ENCODE measurements at regions not wholly inside any gene's neighbourhood (a gene's known extent, or its start where the extent isn't known, plus 50 kb on each side); places are given as distances from the start of the nearest gene placed in this dataset.

- H3K9me3 Mint-ChIP-seq, result peaks cover 0 to 9% (median 2%) of the 10 kb centered on the region in 11 donors
- intact Hi-C loops (cut with micrococcal nuclease), result no loop called here
- H3K36me3 Mint-ChIP-seq, result peaks cover 0 to 4% (median 0%) of the 10 kb centered on the region in 5 donors
- Histone ChIP-seq H3K4me1 (ENCODE audit: control insufficient read depth in 2 of 2, insufficient read depth in 2 of 2, low read length in 2 of 2) (no peaks in the 10 kb centered on the region), H3K36me3 (ENCODE audit: control insufficient read depth in 2 of 3, insufficient read depth in 3 of 3, low read length in 3 of 3) (no peaks in the 10 kb centered on the region), H3K27me3 (ENCODE audit: control insufficient read depth in 2 of 2, insufficient read depth in 2 of 2, low read length in 2 of 2) (no peaks in the 10 kb centered on the region), H3K4me3 (ENCODE audit: low read length) (no peak overlapping the region), H3K27ac (ENCODE audit: low read depth, low read length) (no peak overlapping the region), H3K9me3 (ENCODE audit: control insufficient read depth in 2 of 3, low read length in 3 of 3) (no peaks in the 10 kb centered on the region)
- no peak overlapping the region for H3K4me3 Mint-ChIP-seq
- H3K27ac Mint-ChIP-seq, result no peak overlapping the region
- ATAC-seq (no peak), DNase-seq (no peak)
- no peaks in the 10 kb centered on the region for H3K27me3 Mint-ChIP-seq
- ChIA-PET CTCF (no interaction called here), POLR2A (no interaction called here)
- H3K4me1 Mint-ChIP-seq, result no peaks in the 10 kb centered on the region
Observed at GRCh38 chr14:82055515-82056115, 522.0 kb upstream of the SEL1L start.

DNA sequence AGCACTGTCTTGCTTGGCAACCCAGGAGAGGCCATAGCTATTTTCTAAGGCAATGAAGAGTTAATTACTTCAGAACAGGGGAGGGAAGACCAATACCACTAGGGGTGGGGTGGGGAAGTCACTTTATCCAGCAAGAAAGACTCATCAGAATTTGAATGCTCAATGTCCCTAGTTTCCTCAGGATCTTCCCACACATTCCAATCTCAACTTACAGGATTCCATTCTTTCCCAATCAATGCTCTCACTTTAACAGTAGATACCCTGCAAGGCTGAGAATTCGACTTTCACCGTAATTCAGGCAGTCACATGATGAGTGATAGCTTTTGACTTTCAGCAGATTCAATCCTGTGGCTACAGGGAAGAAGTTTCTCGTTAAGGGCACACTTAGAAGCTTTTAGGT is 526.6 kb upstream of the SEL1L start:
- Histone ChIP-seq H3K9me3 (ENCODE audit: control insufficient read depth in 2 of 3, low read length in 3 of 3) (no peaks in the 10 kb centered on the region), H3K4me3 (ENCODE audit: low read length) (no peak overlapping the region), H3K36me3 (ENCODE audit: control insufficient read depth in 2 of 3, insufficient read depth in 3 of 3, low read length in 3 of 3) (no peaks in the 10 kb centered on the region), H3K4me1 (ENCODE audit: control insufficient read depth in 2 of 2, insufficient read depth in 2 of 2, low read length in 2 of 2) (no peaks in the 10 kb centered on the region), H3K27ac (ENCODE audit: low read depth, low read length) (no peak overlapping the region), H3K27me3 (ENCODE audit: control insufficient read depth in 2 of 2, insufficient read depth in 2 of 2, low read length in 2 of 2) (no peaks in the 10 kb centered on the region)
- Mint-ChIP-seq H3K27ac (no peak overlapping the region), H3K27me3 (no peaks in the 10 kb centered on the region), H3K4me1 (no peaks in the 10 kb centered on the region), H3K36me3 (no peaks in the 10 kb centered on the region), H3K4me3 (no peak overlapping the region), H3K9me3 (peaks cover 0 to 36% (median 14%) of the 10 kb centered on the region in 11 donors)
- ATAC-seq, result no peak
- ChIA-PET POLR2A (no interaction called here), CTCF (no interaction called here)
- no peak for DNase-seq
- intact Hi-C loops (cut with micrococcal nuclease), result no loop called here

DNA sequence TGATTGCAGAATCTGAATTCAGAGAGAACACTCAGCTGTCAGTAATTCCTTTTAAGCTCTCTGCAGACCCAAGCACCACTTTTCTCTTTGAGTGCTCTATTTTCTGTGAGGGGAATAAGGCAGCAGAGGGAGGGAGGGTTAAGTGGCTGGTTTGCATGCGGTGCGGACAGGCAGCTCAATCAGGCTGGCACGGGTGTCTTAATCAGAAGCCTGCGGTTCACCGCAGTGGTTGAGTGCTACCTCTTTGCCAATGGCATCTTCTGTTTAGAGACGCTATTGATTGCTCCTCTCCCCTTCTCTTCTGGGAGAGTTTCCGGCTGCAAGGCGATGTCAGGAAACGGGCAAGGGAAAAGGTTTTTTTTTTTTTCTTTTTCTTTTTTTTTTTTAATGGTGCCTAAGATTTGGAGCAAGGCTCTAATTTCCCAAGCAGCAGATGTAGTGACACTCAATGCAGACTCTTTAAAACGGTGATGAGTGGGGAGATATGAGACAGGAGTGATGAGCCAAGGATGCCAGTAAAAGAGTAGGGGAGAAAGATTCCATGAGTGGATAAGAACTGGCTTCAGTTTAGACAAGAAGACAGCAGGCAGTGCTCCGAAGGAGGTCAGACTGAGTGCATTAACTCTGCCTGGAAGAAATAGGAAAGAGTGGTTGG is 533.7 kb upstream of the SEL1L start:
- Histone ChIP-seq H3K9me3 (ENCODE audit: control insufficient read depth in 2 of 3, low read length in 3 of 3) (no peaks in the 10 kb centered on the region), H3K4me3 (ENCODE audit: low read length) (no peak overlapping the region), H3K36me3 (ENCODE audit: control insufficient read depth in 2 of 3, insufficient read depth in 3 of 3, low read length in 3 of 3) (no peaks in the 10 kb centered on the region), H3K27ac (ENCODE audit: low read depth, low read length) (no peak overlapping the region), H3K4me1 (ENCODE audit: control insufficient read depth in 2 of 2, insufficient read depth in 2 of 2, low read length in 2 of 2) (no peaks in the 10 kb centered on the region), H3K27me3 (ENCODE audit: control insufficient read depth in 2 of 2, insufficient read depth in 2 of 2, low read length in 2 of 2) (no peaks in the 10 kb centered on the region)
- H3K36me3 Mint-ChIP-seq, result peaks cover 0 to 3% (median 0%) of the 10 kb centered on the region in 5 donors
- H3K27ac Mint-ChIP-seq, result no peak overlapping the region
- ChIA-PET POLR2A (no interaction called here), CTCF (no interaction called here)
- DNase-seq (no peak), ATAC-seq (no peak)
- intact Hi-C loops (cut with micrococcal nuclease), result no loop called here
- H3K4me1 Mint-ChIP-seq, result no peaks in the 10 kb centered on the region
- H3K27me3 Mint-ChIP-seq, result no peaks in the 10 kb centered on the region
- peaks cover 5 to 38% (median 21%) of the 10 kb centered on the region in 11 donors for H3K9me3 Mint-ChIP-seq
- H3K4me3 Mint-ChIP-seq, result no peak overlapping the region

- ATAC-seq (no peak), DNase-seq (no peak)
- CTCF ChIA-PET, result no interaction called here
- Mint-ChIP-seq H3K4me3 (no peak overlapping the region), H3K36me3 (peaks cover 0 to 3% (median 0%) of the 10 kb centered on the region in 5 donors), H3K4me1 (no peaks in the 10 kb centered on the region), H3K27ac (no peak overlapping the region), H3K9me3 (peaks cover 2 to 22% (median 9%) of the 10 kb centered on the region in 11 donors), H3K27me3 (no peaks in the 10 kb centered on the region)
- H3K9me3 ChIP-seq (ENCODE audit: control insufficient read depth in 2 of 3, low read length in 3 of 3), result no peaks in the 10 kb centered on the region
- no peaks in the 10 kb centered on the region for H3K27me3 ChIP-seq (ENCODE audit: control insufficient read depth in 2 of 2, insufficient read depth in 2 of 2, low read length in 2 of 2)
- no peak overlapping the region for H3K27ac ChIP-seq (ENCODE audit: low read depth, low read length)
- no peak overlapping the region for H3K4me3 ChIP-seq (ENCODE audit: low read length)
- intact Hi-C loops (cut with micrococcal nuclease), result no loop called here
- H3K36me3 ChIP-seq (ENCODE audit: control insufficient read depth in 2 of 3, insufficient read depth in 3 of 3, low read length in 3 of 3), result no peaks in the 10 kb centered on the region
- POLR2A ChIA-PET, result no interaction called here
- H3K4me1 ChIP-seq (ENCODE audit: control insufficient read depth in 2 of 2, insufficient read depth in 2 of 2, low read length in 2 of 2), result no peaks in the 10 kb centered on the region
Observed at GRCh38 chr14:82070040-82070439, 536.4 kb upstream of the SEL1L start.

GRCh38 chr14:82070753-82071152 is 537.1 kb upstream of the SEL1L start:
- no peak overlapping the region for H3K27ac Mint-ChIP-seq
- H3K36me3 ChIP-seq (ENCODE audit: control insufficient read depth in 2 of 3, insufficient read depth in 3 of 3, low read length in 3 of 3), result no peaks in the 10 kb centered on the region
- ATAC-seq, result no peak

GRCh38 chr14:82073547-82073946 is 539.9 kb upstream of the SEL1L start:
- ChIA-PET CTCF (no interaction called here), POLR2A (no interaction called here)
- H3K27ac Mint-ChIP-seq, result no peak overlapping the region
- Histone ChIP-seq H3K4me1 (ENCODE audit: control insufficient read depth in 2 of 2, insufficient read depth in 2 of 2, low read length in 2 of 2) (no peaks in the 10 kb centered on the region), H3K36me3 (ENCODE audit: control insufficient read depth in 2 of 3, insufficient read depth in 3 of 3, low read length in 3 of 3) (no peaks in the 10 kb centered on the region), H3K27me3 (ENCODE audit: control insufficient read depth in 2 of 2, insufficient read depth in 2 of 2, low read length in 2 of 2) (no peaks in the 10 kb centered on the region), H3K4me3 (ENCODE audit: low read length) (no peak overlapping the region), H3K9me3 (ENCODE audit: control insufficient read depth in 2 of 3, low read length in 3 of 3) (no peaks in the 10 kb centered on the region), H3K27ac (ENCODE audit: low read depth, low read length) (no peak overlapping the region)
- ATAC-seq (no peak), DNase-seq (no peak)
- peaks cover 0 to 14% (median 5%) of the 10 kb centered on the region in 11 donors for H3K9me3 Mint-ChIP-seq
- no peaks in the 10 kb centered on the region for H3K36me3 Mint-ChIP-seq
- H3K27me3 Mint-ChIP-seq, result no peaks in the 10 kb centered on the region
- intact Hi-C loops (cut with micrococcal nuclease), result no loop called here
- no peaks in the 10 kb centered on the region for H3K4me1 Mint-ChIP-seq
- H3K4me3 Mint-ChIP-seq, result no peak overlapping the region

More at GRCh38 chr14:82070753-82071152, 537.1 kb upstream of the SEL1L start:
- Mint-ChIP-seq H3K4me3 (no peak overlapping the region), H3K9me3 (peaks cover 2 to 27% (median 9%) of the 10 kb centered on the region in 11 donors), H3K4me1 (no peaks in the 10 kb centered on the region), H3K36me3 (peaks cover 0 to 3% (median 0%) of the 10 kb centered on the region in 5 donors), H3K27me3 (no peaks in the 10 kb centered on the region)
- intact Hi-C loops (cut with micrococcal nuclease), result no loop called here
- ChIA-PET CTCF (no interaction called here), POLR2A (no interaction called here)
- Histone ChIP-seq H3K9me3 (ENCODE audit: control insufficient read depth in 2 of 3, low read length in 3 of 3) (no peaks in the 10 kb centered on the region), H3K27me3 (ENCODE audit: control insufficient read depth in 2 of 2, insufficient read depth in 2 of 2, low read length in 2 of 2) (no peaks in the 10 kb centered on the region), H3K4me1 (ENCODE audit: control insufficient read depth in 2 of 2, insufficient read depth in 2 of 2, low read length in 2 of 2) (no peaks in the 10 kb centered on the region), H3K27ac (ENCODE audit: low read depth, low read length) (no peak overlapping the region), H3K4me3 (ENCODE audit: low read length) (no peak overlapping the region)
- DNase-seq, result no peak

DNA sequence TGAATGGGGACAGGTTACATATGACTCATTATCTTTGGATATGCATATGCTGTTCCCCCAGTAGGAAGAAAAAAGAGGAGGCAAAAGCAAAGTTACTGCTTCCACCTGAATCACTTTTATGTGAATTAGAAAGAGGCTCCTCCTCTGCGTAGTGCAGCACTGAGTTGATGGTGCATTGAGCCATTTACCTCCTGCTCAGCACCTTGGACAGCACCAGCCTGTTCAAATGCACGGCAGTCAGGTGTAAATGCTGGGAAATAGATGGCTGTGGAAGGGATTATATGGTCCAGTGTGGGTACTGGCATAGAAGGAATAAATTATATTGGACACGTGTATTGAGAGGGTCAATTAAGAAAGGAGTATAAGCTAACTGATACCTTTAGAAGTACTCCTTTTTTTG is 541.9 kb upstream of the SEL1L start:
- H3K27me3 ChIP-seq (ENCODE audit: control insufficient read depth in 2 of 2, insufficient read depth in 2 of 2, low read length in 2 of 2), result no peaks in the 10 kb centered on the region
- no peaks in the 10 kb centered on the region for H3K27me3 Mint-ChIP-seq
- H3K4me1 Mint-ChIP-seq, result no peaks in the 10 kb centered on the region
- no peak overlapping the region for H3K4me3 ChIP-seq (ENCODE audit: low read length)
- ATAC-seq (no peak), DNase-seq (no peak)
- no peak overlapping the region for H3K27ac ChIP-seq (ENCODE audit: low read depth, low read length)
- intact Hi-C loops (cut with micrococcal nuclease), result no loop called here
- no peak overlapping the region for H3K4me3 Mint-ChIP-seq
- H3K36me3 Mint-ChIP-seq, result no peaks in the 10 kb centered on the region
- H3K9me3 ChIP-seq (ENCODE audit: control insufficient read depth in 2 of 3, low read length in 3 of 3), result no peaks in the 10 kb centered on the region
- H3K9me3 Mint-ChIP-seq, result peaks cover 0 to 14% (median 6%) of the 10 kb centered on the region in 11 donors
- POLR2A ChIA-PET, result no interaction called here
- no peaks in the 10 kb centered on the region for H3K36me3 ChIP-seq (ENCODE audit: control insufficient read depth in 2 of 3, insufficient read depth in 3 of 3, low read length in 3 of 3)
- CTCF ChIA-PET, result no interaction called here
- no peaks in the 10 kb centered on the region for H3K4me1 ChIP-seq (ENCODE audit: control insufficient read depth in 2 of 2, insufficient read depth in 2 of 2, low read length in 2 of 2)
- H3K27ac Mint-ChIP-seq, result no peak overlapping the region

All from naive thymus-derived CD4-positive, alpha-beta T cell (primary cell).